ENCODE measurements at regions not wholly inside any gene's neighbourhood (a gene's known extent, or its start where the extent isn't known, plus 50 kb on each side); places are given as distances from the start of the nearest gene placed in this dataset.

GRCh38 chr17:72416054-72416675 lies 295.3 kb downstream of the SOX9 start:
- H3K27ac Mint-ChIP-seq (ENCODE audit: unreplicated experiment): no peak overlapping the region

DNA sequence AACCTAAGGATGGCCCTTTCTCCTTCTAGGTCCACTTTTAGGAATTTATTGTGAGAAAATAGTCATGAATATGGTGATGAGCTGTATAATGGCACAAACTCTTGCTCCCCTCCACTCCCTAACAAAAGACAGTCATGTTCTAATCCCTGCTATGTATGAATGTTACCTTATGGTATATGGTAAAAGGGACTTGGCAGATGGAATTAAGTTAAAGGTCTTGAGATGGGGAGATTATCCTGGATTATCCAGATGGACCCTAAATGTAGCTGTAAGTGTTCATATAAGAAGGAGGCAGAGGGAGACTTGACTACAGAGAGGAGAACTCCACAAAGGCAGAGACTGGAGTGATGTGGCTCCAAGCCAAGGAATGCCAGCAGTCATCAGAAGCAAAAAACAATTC lies 296.1 kb downstream of the SOX9 start:
- peaks cover 5% of the 10 kb centered on the region for H3K9me3 Mint-ChIP-seq (ENCODE audit: unreplicated experiment)
- no peak for DNase-seq (ENCODE audit: low spot score)
- TF ChIP-seq, protein P1, sequence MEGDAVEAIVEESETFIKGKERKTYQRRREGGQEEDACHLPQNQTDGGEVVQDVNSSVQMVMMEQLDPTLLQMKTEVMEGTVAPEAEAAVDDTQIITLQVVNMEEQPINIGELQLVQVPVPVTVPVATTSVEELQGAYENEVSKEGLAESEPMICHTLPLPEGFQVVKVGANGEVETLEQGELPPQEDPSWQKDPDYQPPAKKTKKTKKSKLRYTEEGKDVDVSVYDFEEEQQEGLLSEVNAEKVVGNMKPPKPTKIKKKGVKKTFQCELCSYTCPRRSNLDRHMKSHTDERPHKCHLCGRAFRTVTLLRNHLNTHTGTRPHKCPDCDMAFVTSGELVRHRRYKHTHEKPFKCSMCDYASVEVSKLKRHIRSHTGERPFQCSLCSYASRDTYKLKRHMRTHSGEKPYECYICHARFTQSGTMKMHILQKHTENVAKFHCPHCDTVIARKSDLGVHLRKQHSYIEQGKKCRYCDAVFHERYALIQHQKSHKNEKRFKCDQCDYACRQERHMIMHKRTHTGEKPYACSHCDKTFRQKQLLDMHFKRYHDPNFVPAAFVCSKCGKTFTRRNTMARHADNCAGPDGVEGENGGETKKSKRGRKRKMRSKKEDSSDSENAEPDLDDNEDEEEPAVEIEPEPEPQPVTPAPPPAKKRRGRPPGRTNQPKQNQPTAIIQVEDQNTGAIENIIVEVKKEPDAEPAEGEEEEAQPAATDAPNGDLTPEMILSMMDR (IDR thresholded peaks at IDR 0.05; ENCODE audit: unreplicated experiment): no peak
- H3K27ac Mint-ChIP-seq (ENCODE audit: unreplicated experiment): no peak overlapping the region
- peaks cover 2% of the 10 kb centered on the region for H3K27me3 Mint-ChIP-seq (ENCODE audit: unreplicated experiment)
- H3K4me1 Mint-ChIP-seq (ENCODE audit: unreplicated experiment): no peaks in the 10 kb centered on the region
- no peak overlapping the region for H3K4me3 Mint-ChIP-seq (ENCODE audit: unreplicated experiment)
- peaks cover 5% of the 10 kb centered on the region for H3K36me3 Mint-ChIP-seq (ENCODE audit: low read depth, unreplicated experiment)

More at GRCh38 chr17:72416054-72416675, 295.3 kb downstream of the SOX9 start:
- TF ChIP-seq, protein P1 (IDR thresholded peaks at IDR 0.05; ENCODE audit: unreplicated experiment): no peak
- peaks cover 2% of the 10 kb centered on the region for H3K27me3 Mint-ChIP-seq (ENCODE audit: unreplicated experiment)
- peaks cover 5% of the 10 kb centered on the region for H3K36me3 Mint-ChIP-seq (ENCODE audit: low read depth, unreplicated experiment)
- no peak overlapping the region for H3K4me3 Mint-ChIP-seq (ENCODE audit: unreplicated experiment)
- no peaks in the 10 kb centered on the region for H3K4me1 Mint-ChIP-seq (ENCODE audit: unreplicated experiment)
- no peak for DNase-seq (ENCODE audit: low spot score)
- peaks cover 5% of the 10 kb centered on the region for H3K9me3 Mint-ChIP-seq (ENCODE audit: unreplicated experiment)

GRCh38 chr17:72417627-72418026 lies 296.8 kb downstream of the SOX9 start:
- Mint-ChIP-seq H3K27ac (ENCODE audit: unreplicated experiment) (no peak overlapping the region), H3K4me3 (ENCODE audit: unreplicated experiment) (no peak overlapping the region), H3K4me1 (ENCODE audit: unreplicated experiment) (no peaks in the 10 kb centered on the region), H3K9me3 (ENCODE audit: unreplicated experiment) (peaks cover 5% of the 10 kb centered on the region), H3K27me3 (ENCODE audit: unreplicated experiment) (peaks cover 4% of the 10 kb centered on the region), H3K36me3 (ENCODE audit: low read depth, unreplicated experiment) (peaks cover 5% of the 10 kb centered on the region)
- DNase-seq (ENCODE audit: low spot score): no peak
- TF ChIP-seq, protein P1 (IDR thresholded peaks at IDR 0.05; ENCODE audit: unreplicated experiment): no peak

DNA sequence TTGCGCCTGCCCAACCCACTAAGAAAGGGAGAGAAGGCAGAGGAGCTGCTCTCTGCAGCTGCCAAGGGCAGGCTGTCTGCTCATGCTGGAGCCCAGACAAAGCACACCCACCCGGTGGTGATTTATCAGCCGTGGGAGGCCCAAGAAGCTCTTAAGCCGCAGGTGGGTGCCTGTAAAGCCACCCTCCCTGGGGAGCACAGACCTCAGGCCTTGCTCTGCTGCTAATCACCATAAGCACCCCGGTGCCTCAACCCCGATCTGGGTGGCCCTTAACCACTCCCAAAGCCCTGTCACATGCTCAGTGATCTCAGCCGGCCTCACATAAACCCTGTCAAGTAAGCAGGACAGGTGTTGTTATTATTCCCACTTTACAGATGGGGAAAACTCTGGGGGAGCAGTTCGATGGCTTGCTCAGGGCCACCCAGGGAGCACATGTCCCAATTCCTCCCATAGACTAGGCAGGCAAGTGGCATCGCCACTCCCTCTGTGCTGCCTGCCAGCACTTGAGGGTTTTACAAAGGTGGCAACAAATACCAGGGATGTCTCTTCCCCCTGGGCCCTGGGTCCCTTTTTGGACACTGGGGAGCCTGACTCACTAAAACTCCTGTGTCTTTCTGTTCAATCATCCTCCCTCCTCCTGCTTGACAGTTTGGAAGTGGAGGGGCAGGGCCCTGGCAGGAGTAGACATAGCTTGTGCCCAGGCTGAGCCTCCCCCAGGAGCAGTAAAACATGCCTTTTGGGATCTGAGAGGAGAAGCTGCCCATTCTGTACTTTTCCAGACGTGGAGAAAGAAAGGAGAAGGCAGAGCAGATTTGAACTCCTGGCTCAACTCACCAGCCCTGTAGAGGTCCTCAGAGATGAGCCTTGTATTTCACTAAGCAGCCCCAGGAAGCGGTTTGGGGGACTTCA lies 299.3 kb downstream of the SOX9 start:
- peaks cover 5% of the 10 kb centered on the region for H3K9me3 Mint-ChIP-seq (ENCODE audit: unreplicated experiment)
- H3K4me3 Mint-ChIP-seq (ENCODE audit: unreplicated experiment): no peak overlapping the region
- peaks cover 4% of the 10 kb centered on the region for H3K27me3 Mint-ChIP-seq (ENCODE audit: unreplicated experiment)
- peaks cover 5% of the 10 kb centered on the region for H3K36me3 Mint-ChIP-seq (ENCODE audit: low read depth, unreplicated experiment)
- H3K27ac Mint-ChIP-seq (ENCODE audit: unreplicated experiment): no peak overlapping the region
- DNase-seq (ENCODE audit: low spot score): no peak
- TF ChIP-seq, protein P1 (IDR thresholded peaks at IDR 0.05; ENCODE audit: unreplicated experiment): no peak
- no peaks in the 10 kb centered on the region for H3K4me1 Mint-ChIP-seq (ENCODE audit: unreplicated experiment)

DNA sequence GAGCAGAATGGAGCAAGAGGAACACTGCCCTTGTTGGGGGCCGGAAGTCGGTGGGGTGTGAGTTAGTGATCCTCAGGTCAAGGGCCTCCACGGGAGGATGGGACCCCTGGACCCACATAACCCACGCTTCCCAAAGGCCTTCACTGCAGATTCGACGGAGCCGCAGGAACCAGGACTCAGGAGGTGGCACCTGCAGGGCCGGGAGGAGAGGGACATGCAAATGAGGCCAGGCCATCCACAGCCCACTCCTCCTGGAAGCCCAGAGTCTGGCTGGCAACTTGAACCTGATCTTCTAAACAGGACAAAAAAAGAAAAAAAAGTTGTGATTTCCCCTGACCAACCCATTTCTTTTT lies 299.9 kb downstream of the SOX9 start:
- H3K9me3 Mint-ChIP-seq (ENCODE audit: unreplicated experiment): peaks cover 5% of the 10 kb centered on the region
- TF ChIP-seq, protein P1 (IDR thresholded peaks at IDR 0.05; ENCODE audit: unreplicated experiment): no peak
- peaks cover 5% of the 10 kb centered on the region for H3K36me3 Mint-ChIP-seq (ENCODE audit: low read depth, unreplicated experiment)
- no peaks in the 10 kb centered on the region for H3K4me1 Mint-ChIP-seq (ENCODE audit: unreplicated experiment)
- H3K27me3 Mint-ChIP-seq (ENCODE audit: unreplicated experiment): peaks cover 4% of the 10 kb centered on the region
- no peak overlapping the region for H3K4me3 Mint-ChIP-seq (ENCODE audit: unreplicated experiment)
- H3K27ac Mint-ChIP-seq (ENCODE audit: unreplicated experiment): no peak overlapping the region
- no peak for DNase-seq (ENCODE audit: low spot score)
